ENCODE measurements at regions not wholly inside any gene's neighbourhood (a gene's known extent, or its start where the extent isn't known, plus 50 kb on each side); places are given as distances from the start of the nearest gene placed in this dataset.

DNA sequence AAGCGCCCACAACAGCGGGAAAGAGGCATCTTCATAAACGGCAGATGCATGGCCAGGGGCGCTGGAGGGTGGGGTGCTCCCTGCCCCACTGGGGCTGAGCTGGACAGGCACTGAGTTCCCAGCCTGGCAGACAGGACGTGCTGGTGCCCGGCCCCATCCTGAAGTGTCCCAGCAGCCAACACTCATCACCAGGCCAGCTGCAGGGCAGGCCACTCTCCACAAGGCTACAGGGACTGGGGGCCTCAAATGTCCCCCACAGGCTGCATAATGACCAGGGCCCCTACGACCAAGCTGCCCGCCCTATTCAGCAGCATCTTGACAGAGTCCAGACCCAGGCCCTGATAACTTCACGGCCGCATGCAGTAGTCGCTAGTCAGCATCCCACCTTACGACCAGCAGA, 124.1 kb upstream of the IQSEC1 start:
- Histone ChIP-seq H3K9me3 (no peaks in the 10 kb centered on the region), H3K27ac (no peak overlapping the region), H3K27me3 (no peaks in the 10 kb centered on the region), H3K4me1 (no peaks in the 10 kb centered on the region), H3K4me3 (no peak overlapping the region), H3K36me3 (no peaks in the 10 kb centered on the region)
- peak in 1 of 3 donors; percentile 26 for DNase-seq
- TF ChIP-seq CTCF (IDR thresholded peaks at IDR 0.05) = no peak
- no peak for TF ChIP-seq POLR2A (IDR thresholded peaks at IDR 0.05)

- no peaks in the 10 kb centered on the region for H3K36me3 ChIP-seq
- H3K27me3 ChIP-seq = no peaks in the 10 kb centered on the region
- H3K4me3 ChIP-seq = no peak overlapping the region
- no peak overlapping the region for H3K27ac ChIP-seq
- H3K9me3 ChIP-seq = no peaks in the 10 kb centered on the region
- no peak for DNase-seq
- H3K4me1 ChIP-seq = no peaks in the 10 kb centered on the region
- TF ChIP-seq POLR2A (IDR thresholded peaks at IDR 0.05) (no peak), CTCF (IDR thresholded peaks at IDR 0.05) (no peak)
Observed at GRCh38 chr3:13195374-13195773, 122.1 kb upstream of the IQSEC1 start.

GRCh38 chr3:13194285-13195209, 121.3 kb upstream of the IQSEC1 start:
- peak in 1 of 3 donors; percentile 36 for DNase-seq
- Histone ChIP-seq H3K9me3 (no peaks in the 10 kb centered on the region), H3K36me3 (no peaks in the 10 kb centered on the region), H3K4me1 (no peaks in the 10 kb centered on the region), H3K27ac (no peak overlapping the region), H3K4me3 (no peak overlapping the region), H3K27me3 (no peaks in the 10 kb centered on the region)
- TF ChIP-seq POLR2A (IDR thresholded peaks at IDR 0.05) (no peak), CTCF (IDR thresholded peaks at IDR 0.05) (no peak)

GRCh38 chr3:13193320-13194284, 120.4 kb upstream of the IQSEC1 start:
- H3K4me1 ChIP-seq = no peaks in the 10 kb centered on the region
- no peak overlapping the region for H3K27ac ChIP-seq
- H3K9me3 ChIP-seq = no peaks in the 10 kb centered on the region
- H3K4me3 ChIP-seq = no peak overlapping the region
- no peak for TF ChIP-seq CTCF (IDR thresholded peaks at IDR 0.05)
- H3K27me3 ChIP-seq = no peaks in the 10 kb centered on the region
- H3K36me3 ChIP-seq = no peaks in the 10 kb centered on the region
- DNase-seq = peak in 1 of 3 donors; percentile 27

DNA sequence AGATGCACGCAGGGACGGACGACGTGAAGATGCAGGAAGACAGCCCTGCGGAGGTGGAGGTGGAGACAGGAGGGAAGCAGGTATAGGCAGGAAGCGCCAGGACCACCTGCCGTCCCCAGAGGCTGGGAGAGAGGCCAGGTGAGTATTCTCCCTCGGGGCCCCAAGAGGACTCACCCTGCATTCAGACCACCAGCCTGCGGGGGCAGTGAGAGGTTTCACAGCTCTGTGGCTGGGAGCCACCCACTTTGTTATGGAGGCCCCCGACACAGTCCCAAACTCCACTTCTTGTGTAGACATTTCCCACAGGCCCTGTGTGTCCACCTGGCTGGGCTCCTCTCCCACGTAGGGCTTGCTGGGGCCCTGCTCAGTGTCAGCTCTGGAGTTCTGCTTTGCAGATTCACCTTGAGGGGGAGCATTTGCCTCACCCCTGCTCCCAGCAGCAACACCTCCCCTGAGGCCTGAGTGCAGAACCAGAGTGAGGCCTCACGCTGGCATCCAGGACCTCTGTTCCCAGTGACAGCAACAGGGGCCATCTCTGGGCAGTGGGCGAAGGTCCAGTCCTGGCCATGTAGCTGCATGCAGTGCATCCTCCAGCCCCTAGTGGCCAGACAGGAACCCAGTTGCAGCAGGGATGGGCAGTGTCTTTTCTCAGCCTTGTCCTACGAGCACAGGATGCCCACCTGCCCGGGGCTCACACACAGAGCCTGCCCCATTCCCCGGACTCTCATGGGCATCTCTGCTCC, 119.4 kb upstream of the IQSEC1 start:
- Histone ChIP-seq H3K36me3 (no peaks in the 10 kb centered on the region), H3K27ac (no peak overlapping the region), H3K4me3 (no peak overlapping the region), H3K4me1 (no peaks in the 10 kb centered on the region), H3K9me3 (no peaks in the 10 kb centered on the region), H3K27me3 (no peaks in the 10 kb centered on the region)
- peak in 1 of 3 donors; percentile 27 for DNase-seq
- no peak for TF ChIP-seq POLR2A (IDR thresholded peaks at IDR 0.05)
- TF ChIP-seq CTCF (IDR thresholded peaks at IDR 0.05) = no peak

Measured in Peyer's patch (tissue), 4 donors.